Fibroblast of lung (primary cell): ENCODE measurements at regions not wholly inside any gene's neighbourhood (a gene's known extent, or its start where the extent isn't known, plus 50 kb on each side); places are given as distances from the start of the nearest gene placed in this dataset.

ENCODE experiments used
- CTCF ChIP-seq, 2 donors: IDR thresholded peaks in 1 of 2; conservative IDR thresholded peaks in 1 of 2; 1 replicate in 1 of 2; 2 replicates in 1 of 2; pipeline ENCODE4 v1.5.1; 2011 to 2012; ENCODE audit warnings: low read length in 2 of 2, control low read depth in 1 of 2, inconsistent platforms in 1 of 2, low read depth in 1 of 2, mild to moderate bottlenecking in 1 of 2
- EZH2 ChIP-seq: IDR thresholded peaks from 2 replicates; pipeline ENCODE4 v1.5.1; 2012; ENCODE audit warnings: low read length, control low read depth, mild to moderate bottlenecking; ENCODE audit errors: missing control alignments

DNA sequence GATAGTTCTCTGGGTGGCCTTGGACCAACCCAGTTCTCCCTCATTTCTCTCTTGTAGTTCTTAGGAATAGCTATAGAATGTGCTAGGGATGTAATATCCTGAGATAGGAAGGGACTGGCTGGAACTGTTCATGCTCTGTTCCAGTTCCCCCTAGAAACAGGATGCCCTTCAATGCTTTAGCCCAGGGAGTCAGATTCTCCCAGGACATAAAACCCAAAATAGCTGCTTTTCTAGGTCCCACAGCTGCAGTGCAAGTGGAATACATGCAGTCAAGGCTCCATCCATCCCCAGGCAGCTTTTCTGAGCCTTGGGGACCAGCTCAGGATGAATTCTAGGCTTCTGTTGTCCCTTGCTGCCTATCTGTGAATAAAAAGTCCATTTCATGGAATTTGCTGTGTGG is 257.3 kb upstream of the CTAGE1 start:
- TF ChIP-seq CTCF (conservative IDR thresholded peaks at IDR 0.05 in 1 of 2, IDR thresholded peaks at IDR 0.05 in 1 of 2; ENCODE audit: low read depth in 1 of 2, low read length in 2 of 2) (no peak), EZH2 (no peak)
